B cell (primary cell): ENCODE measurements at regions not wholly inside any gene's neighbourhood (a gene's known extent, or its start where the extent isn't known, plus 50 kb on each side); places are given as distances from the start of the nearest gene placed in this dataset.

Source experiments
- ATAC-seq: fragments of 200-7000 bp; cut with Tn5 transposase; one replicate; pipeline ENCODE4 v1.10.0; 2021; ENCODE audit warnings: low read depth, mild to moderate bottlenecking, moderate number of reproducible peaks, moderate library complexity
- CTCF ChIA-PET: fragments of 350-600 bp; sonication (Branson Sonifier 250); formaldehyde crosslinking; loops from one replicate; lab custom pipeline; 2021; ENCODE audit warnings: antibody characterized with exemption, inconsistent platforms; lab: Charles Lee
- POLR2A ChIA-PET: fragments of 350-600 bp; sonication (Branson Sonifier 250); formaldehyde crosslinking; loops from one replicate; lab custom pipeline; 2021; ENCODE audit warnings: antibody characterized with exemption; lab: Charles Lee
- DNase-seq: peaks from one replicate; pipeline ENCODE4 v3.0.0; 2013
- H2AFZ ChIP-seq: 2 replicates; pipeline ENCODE4 v1.6.1; 2012; ENCODE audit warnings: mild to moderate bottlenecking, low read depth, low read length; ENCODE audit not compliant: insufficient read depth, poor library complexity, severe bottlenecking
- H3K27ac ChIP-seq, 2 donors: 1 replicate in 1 of 2; 2 replicates in 1 of 2; pipeline ENCODE4 v1.5.1; 2012 to 2013; ENCODE audit warnings: low read length in 2 of 2, mild to moderate bottlenecking in 2 of 2, moderate library complexity in 1 of 2
- H3K27me3 ChIP-seq, 4 experiments: fragments of 200-600 bp in 1 of 4; sonication (generic) in 1 of 4; replicated peaks in 1 of 4; 1 replicate in 2 of 4; 2 replicates in 2 of 4; pipeline versions ENCODE4 v1.6.1 to v1.7.0; 2013 to 2016; ENCODE audit warnings: low read length in 3 of 4, mild to moderate bottlenecking in 2 of 4, mixed read lengths in 1 of 4, moderate library complexity in 1 of 4; ENCODE audit not compliant: insufficient read depth in 4 of 4, control insufficient read depth in 3 of 4; ENCODE audit errors: control extremely low read depth in 1 of 4
- H3K36me3 ChIP-seq, 2 experiments: replicated peaks in 1 of 2; 1 replicate in 1 of 2; 2 replicates in 1 of 2; pipeline versions ENCODE4 v1.6.1 to v1.7.1; 2013; ENCODE audit warnings: low read length in 1 of 2; ENCODE audit not compliant: insufficient read depth in 2 of 2, control insufficient read depth in 1 of 2; ENCODE audit errors: control extremely low read depth in 1 of 2, extremely low read depth in 1 of 2
- H3K4me1 ChIP-seq, 2 donors: fragments of 200-600 bp in 1 of 2; sonication (generic) in 1 of 2; 1 replicate in 1 of 2; 2 replicates in 1 of 2; pipeline versions ENCODE4 v1.5.1 to v1.6.1; 2013 to 2017; ENCODE audit warnings: low read length in 2 of 2; ENCODE audit not compliant: control insufficient read depth in 2 of 2, insufficient read depth in 2 of 2
- H3K4me2 ChIP-seq: replicated peaks from 2 replicates; pipeline ENCODE3; 2012; ENCODE audit warnings: mild to moderate bottlenecking, low read depth, low read length; ENCODE audit not compliant: poor library complexity, severe bottlenecking
- H3K4me3 ChIP-seq, 5 experiments: fragments of 200-600 bp in 1 of 5; sonication (generic) in 1 of 5; 1 replicate in 3 of 5; 2 replicates in 2 of 5; pipeline versions ENCODE4 v1.5.1 to v1.7.0; 2011 to 2016; ENCODE audit warnings: low read length in 4 of 5, mild to moderate bottlenecking in 4 of 5, low read depth in 2 of 5, control low read depth in 1 of 5, moderate library complexity in 1 of 5; ENCODE audit not compliant: insufficient read depth in 1 of 5; ENCODE audit errors: control extremely low read depth in 1 of 5, extremely low read depth in 1 of 5
- H3K79me2 ChIP-seq: fragments of 200-600 bp; sonication (generic); one replicate; pipeline ENCODE4 v1.6.0; 2016; ENCODE audit warnings: low read length; ENCODE audit not compliant: control insufficient read depth, insufficient read depth
- H3K9ac ChIP-seq: fragments of 200-600 bp; sonication (generic); 2 replicates; pipeline ENCODE4 v1.6.1; 2017; ENCODE audit warnings: mild to moderate bottlenecking, low read length, moderate library complexity
- H3K9me3 ChIP-seq, 3 donors: one replicate each; pipeline versions ENCODE4 v1.6.1 to v1.7.1; 2013; ENCODE audit warnings: low read length in 2 of 3; ENCODE audit not compliant: control insufficient read depth in 2 of 3, insufficient read depth in 1 of 3; ENCODE audit errors: control extremely low read depth in 1 of 3
- H4K20me1 ChIP-seq: 2 replicates; pipeline ENCODE4 v1.6.0; 2012; ENCODE audit warnings: mild to moderate bottlenecking, low read length; ENCODE audit not compliant: insufficient read depth, control insufficient read depth, poor library complexity, severe bottlenecking
- H3K27ac Mint-ChIP-seq: one replicate; pipeline ENCODE4 v1.8.0; 2021; ENCODE audit warnings: mixed read lengths
- H3K27me3 Mint-ChIP-seq: one replicate; pipeline ENCODE4 v1.8.0; 2021; ENCODE audit warnings: mixed read lengths
- H3K4me1 Mint-ChIP-seq: one replicate; pipeline ENCODE4 v1.8.0; 2021; ENCODE audit warnings: mixed read lengths
- H3K4me3 Mint-ChIP-seq: one replicate; pipeline ENCODE4 v1.8.0; 2021; ENCODE audit warnings: mixed read lengths
- H3K9me3 Mint-ChIP-seq: one replicate; pipeline ENCODE4 v1.8.0; 2022; ENCODE audit warnings: mixed read lengths; ENCODE audit not compliant: insufficient read depth
- EZH2 ChIP-seq: IDR thresholded peaks from 2 replicates; pipeline ENCODE4 v1.6.1; 2012; ENCODE audit warnings: borderline replicate concordance, low read depth, mild to moderate bottlenecking, moderate library complexity, low read length; ENCODE audit not compliant: insufficient read depth, poor library complexity, severe bottlenecking
- WGBS: methylation state at CpG from one replicate; pipeline ENCODE4 v1.1.5; 2013; ENCODE audit warnings: missing lambda C conversion rate; ENCODE audit not compliant: insufficient coverage; 5-methylcytosine and 5-hydroxymethylcytosine counted together
- intact Hi-C: fragments of 100-400 bp; cut with micrococcal nuclease; formaldehyde crosslinking; loops from one replicate; pipeline ENCODE4 v1.10.0; 2022
- TF ChIP-seq, protein P1 (sequence below): fragments of 200-600 bp; IDR thresholded peaks from one replicate; pipeline ENCODE4 v1.8.0; 2022; ENCODE audit warnings: antibody characterized with exemption, mild to moderate bottlenecking

DNA sequence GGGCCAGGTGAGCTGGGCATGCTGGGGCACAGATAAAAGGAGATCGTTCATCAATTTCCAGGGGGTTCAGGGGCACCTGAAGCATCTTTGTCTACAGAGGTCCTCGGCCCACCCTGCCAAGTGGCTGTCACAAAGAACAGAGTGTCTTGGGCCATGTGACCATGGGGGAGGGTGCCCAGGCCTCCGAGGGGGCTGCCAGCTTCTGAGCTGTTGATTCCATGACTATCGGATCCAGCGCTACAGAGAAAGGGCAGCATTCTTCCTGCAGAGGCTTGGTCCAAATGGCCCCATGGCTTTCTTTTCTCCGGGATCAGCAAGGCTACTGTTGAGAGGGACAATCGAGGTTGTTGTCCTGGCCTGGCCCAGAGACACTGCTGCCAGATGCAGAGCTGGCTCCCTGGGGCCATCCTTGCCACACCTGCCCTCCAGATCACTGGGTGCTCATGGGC lies 289.2 kb downstream of the ZSWIM6 start:
- ChIA-PET POLR2A (no interaction called here), CTCF (no interaction called here)
- Mint-ChIP-seq H3K27ac (no peak overlapping the region), H3K4me3 (no peak overlapping the region), H3K27me3 (peaks cover 14% of the 10 kb centered on the region), H3K9me3 (no peaks in the 10 kb centered on the region), H3K4me1 (peaks cover 27% of the 10 kb centered on the region)
- Histone ChIP-seq H4K20me1 (no peaks in the 10 kb centered on the region), H3K4me1 (peaks cover 24 to 39% of the 10 kb centered on the region in 2 donors), H3K4me2 (no peak overlapping the region), H3K27ac (no peak overlapping the region), H3K79me2 (no peaks in the 10 kb centered on the region), H2AFZ (no peak overlapping the region), H3K9me3 (peaks cover 0 to under 1% (median 0%) of the 10 kb centered on the region in 3 donors), H3K27me3 (peaks cover 0 to 11% (median 3%) of the 10 kb centered on the region in 4 experiments), H3K9ac (no peak overlapping the region), H3K4me3 (no peak overlapping the region), H3K36me3 (no peaks in the 10 kb centered on the region)
- no peak for TF ChIP-seq EZH2
- TF ChIP-seq, protein P1, sequence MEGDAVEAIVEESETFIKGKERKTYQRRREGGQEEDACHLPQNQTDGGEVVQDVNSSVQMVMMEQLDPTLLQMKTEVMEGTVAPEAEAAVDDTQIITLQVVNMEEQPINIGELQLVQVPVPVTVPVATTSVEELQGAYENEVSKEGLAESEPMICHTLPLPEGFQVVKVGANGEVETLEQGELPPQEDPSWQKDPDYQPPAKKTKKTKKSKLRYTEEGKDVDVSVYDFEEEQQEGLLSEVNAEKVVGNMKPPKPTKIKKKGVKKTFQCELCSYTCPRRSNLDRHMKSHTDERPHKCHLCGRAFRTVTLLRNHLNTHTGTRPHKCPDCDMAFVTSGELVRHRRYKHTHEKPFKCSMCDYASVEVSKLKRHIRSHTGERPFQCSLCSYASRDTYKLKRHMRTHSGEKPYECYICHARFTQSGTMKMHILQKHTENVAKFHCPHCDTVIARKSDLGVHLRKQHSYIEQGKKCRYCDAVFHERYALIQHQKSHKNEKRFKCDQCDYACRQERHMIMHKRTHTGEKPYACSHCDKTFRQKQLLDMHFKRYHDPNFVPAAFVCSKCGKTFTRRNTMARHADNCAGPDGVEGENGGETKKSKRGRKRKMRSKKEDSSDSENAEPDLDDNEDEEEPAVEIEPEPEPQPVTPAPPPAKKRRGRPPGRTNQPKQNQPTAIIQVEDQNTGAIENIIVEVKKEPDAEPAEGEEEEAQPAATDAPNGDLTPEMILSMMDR: no peak
- intact Hi-C loops: no loop called here
- no peak for ATAC-seq
- no peak for DNase-seq
- WGBS: 95% methylated on average over 7 of the region's 7 CpGs

DNA sequence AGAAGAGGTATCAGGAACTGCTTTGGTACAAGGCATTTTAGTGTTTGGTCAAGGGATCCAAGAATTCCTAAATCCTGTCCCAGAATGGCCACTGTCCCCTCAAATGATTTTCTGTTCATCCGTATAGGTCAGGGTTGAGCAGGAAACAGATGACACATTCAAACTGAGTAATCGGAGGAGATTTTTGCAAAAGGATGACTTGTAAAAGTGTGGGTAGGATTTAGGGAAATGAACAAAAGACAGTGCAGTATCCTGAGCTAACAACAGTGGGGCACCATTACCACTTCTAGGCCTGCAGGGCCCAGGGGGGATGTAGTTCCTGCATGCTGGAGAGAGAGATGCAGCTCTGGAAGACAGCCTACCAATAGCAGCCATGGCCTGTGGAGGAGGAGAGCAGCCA lies 290.1 kb downstream of the ZSWIM6 start:
- Histone ChIP-seq H3K9ac (no peak overlapping the region), H3K36me3 (no peaks in the 10 kb centered on the region), H3K9me3 (peaks cover 0 to 8% (median 0%) of the 10 kb centered on the region in 3 donors), H3K79me2 (no peaks in the 10 kb centered on the region), H3K27ac (no peak overlapping the region), H3K4me2 (no peak overlapping the region), H4K20me1 (no peaks in the 10 kb centered on the region), H3K4me1 (peaks cover 33 to 48% of the 10 kb centered on the region in 2 donors), H3K27me3 (peaks cover 0 to 18% (median 4%) of the 10 kb centered on the region in 4 experiments), H3K4me3 (no peak overlapping the region), H2AFZ (no peak overlapping the region)
- DNase-seq (no peak), ATAC-seq (no peak)
- peaks cover 35% of the 10 kb centered on the region for H3K4me1 Mint-ChIP-seq
- no peak overlapping the region for H3K27ac Mint-ChIP-seq
- TF ChIP-seq, protein P1: no peak
- TF ChIP-seq EZH2: no peak
- peaks cover 18% of the 10 kb centered on the region for H3K27me3 Mint-ChIP-seq
- intact Hi-C loops: no loop called here
- H3K4me3 Mint-ChIP-seq: no peak overlapping the region
- WGBS: 92% methylated on average over 2 of the region's 2 CpGs
- H3K9me3 Mint-ChIP-seq: no peaks in the 10 kb centered on the region
- POLR2A ChIA-PET: no interaction called here
- CTCF ChIA-PET: no interaction called here
